ENCODE measurements at regions not wholly inside any gene's neighbourhood (a gene's known extent, or its start where the extent isn't known, plus 50 kb on each side); places are given as distances from the start of the nearest gene placed in this dataset.

GRCh38 chr13:99648927-99649326, 147.7 kb downstream of the TM9SF2 start:
- H3K27ac Mint-ChIP-seq (ENCODE audit: unreplicated experiment): no peak overlapping the region
- intact Hi-C loops (cut with micrococcal nuclease; ENCODE audit: unreplicated experiment): no loop called here
- POLR2A ChIA-PET: no interaction called here
- H3K27me3 Mint-ChIP-seq (ENCODE audit: insufficient read depth, unreplicated experiment): no peaks in the 10 kb centered on the region
- no peaks in the 10 kb centered on the region for H3K9me3 Mint-ChIP-seq (ENCODE audit: unreplicated experiment)
- Histone ChIP-seq H3K4me3 (ENCODE audit: low read depth, low read length) (no peak overlapping the region), H3K27me3 (replicated peaks; ENCODE audit: control insufficient read depth, insufficient read depth, low read length) (no peaks in the 10 kb centered on the region), H3K4me1 (no peaks in the 10 kb centered on the region), H3K36me3 (ENCODE audit: control insufficient read depth, insufficient read depth, low read length) (no peaks in the 10 kb centered on the region), H3K9me3 (no peaks in the 10 kb centered on the region)
- no peaks in the 10 kb centered on the region for H3K4me1 Mint-ChIP-seq (ENCODE audit: low read depth, unreplicated experiment)
- DNase-seq: no peak
- BruUV-seq (replicated peaks): no TSS peak
- H3K36me3 Mint-ChIP-seq (ENCODE audit: insufficient read depth, unreplicated experiment): no peaks in the 10 kb centered on the region
- no peak for TF ChIP-seq CTCF (IDR thresholded peaks at IDR 0.05; ENCODE audit: insufficient read depth in 1 of 2, low read depth in 1 of 2, low read length in 1 of 2, severe bottlenecking in 1 of 2, unreplicated experiment in 1 of 2)
- no peak overlapping the region for H3K4me3 Mint-ChIP-seq (ENCODE audit: unreplicated experiment)
- CTCF ChIA-PET: no interaction called here

GRCh38 chr13:99648066-99648665, 146.9 kb downstream of the TM9SF2 start:
- Histone ChIP-seq H3K27me3 (replicated peaks; ENCODE audit: control insufficient read depth, insufficient read depth, low read length) (no peaks in the 10 kb centered on the region), H3K4me1 (no peaks in the 10 kb centered on the region), H3K4me3 (ENCODE audit: low read depth, low read length) (no peak overlapping the region), H3K36me3 (ENCODE audit: control insufficient read depth, insufficient read depth, low read length) (no peaks in the 10 kb centered on the region), H3K9me3 (no peaks in the 10 kb centered on the region)
- Mint-ChIP-seq H3K36me3 (ENCODE audit: insufficient read depth, unreplicated experiment) (no peaks in the 10 kb centered on the region), H3K4me1 (ENCODE audit: low read depth, unreplicated experiment) (no peaks in the 10 kb centered on the region), H3K4me3 (ENCODE audit: unreplicated experiment) (no peak overlapping the region), H3K27me3 (ENCODE audit: insufficient read depth, unreplicated experiment) (no peaks in the 10 kb centered on the region), H3K9me3 (ENCODE audit: unreplicated experiment) (no peaks in the 10 kb centered on the region), H3K27ac (ENCODE audit: unreplicated experiment) (no peak overlapping the region)
- no peak for DNase-seq
- ChIA-PET CTCF (no interaction called here), POLR2A (no interaction called here)
- intact Hi-C loops (cut with micrococcal nuclease; ENCODE audit: unreplicated experiment): no loop called here
- no peak for TF ChIP-seq CTCF (IDR thresholded peaks at IDR 0.05; ENCODE audit: insufficient read depth in 1 of 2, low read depth in 1 of 2, low read length in 1 of 2, severe bottlenecking in 1 of 2, unreplicated experiment in 1 of 2)
- no TSS peak for BruUV-seq (replicated peaks)

GRCh38 chr13:99647596-99647985, 146.3 kb downstream of the TM9SF2 start:
- no peaks in the 10 kb centered on the region for H3K9me3 ChIP-seq
- intact Hi-C loops (cut with micrococcal nuclease; ENCODE audit: unreplicated experiment): no loop called here
- Mint-ChIP-seq H3K27ac (ENCODE audit: unreplicated experiment) (no peak overlapping the region), H3K9me3 (ENCODE audit: unreplicated experiment) (no peaks in the 10 kb centered on the region), H3K27me3 (ENCODE audit: insufficient read depth, unreplicated experiment) (no peaks in the 10 kb centered on the region), H3K4me3 (ENCODE audit: unreplicated experiment) (no peak overlapping the region), H3K36me3 (ENCODE audit: insufficient read depth, unreplicated experiment) (no peaks in the 10 kb centered on the region), H3K4me1 (ENCODE audit: low read depth, unreplicated experiment) (no peaks in the 10 kb centered on the region)
- H3K4me1 ChIP-seq: no peaks in the 10 kb centered on the region
- H3K4me3 ChIP-seq (ENCODE audit: low read depth, low read length): no peak overlapping the region
- DNase-seq: no peak
- BruUV-seq (replicated peaks): no TSS peak
- CTCF ChIA-PET: no interaction called here
- no peak for TF ChIP-seq CTCF (IDR thresholded peaks at IDR 0.05; ENCODE audit: insufficient read depth in 1 of 2, low read depth in 1 of 2, low read length in 1 of 2, severe bottlenecking in 1 of 2, unreplicated experiment in 1 of 2)
- H3K36me3 ChIP-seq (ENCODE audit: control insufficient read depth, insufficient read depth, low read length): no peaks in the 10 kb centered on the region
- H3K27me3 ChIP-seq (replicated peaks; ENCODE audit: control insufficient read depth, insufficient read depth, low read length): no peaks in the 10 kb centered on the region
- POLR2A ChIA-PET: no interaction called here
